Activated B cell treated with CpG ODN at 0.5 μM for 24 hours (primary cell): ENCODE measurements at regions not wholly inside any gene's neighbourhood (a gene's known extent, or its start where the extent isn't known, plus 50 kb on each side); places are given as distances from the start of the nearest gene placed in this dataset.
"Not testable (repeated sequence)": the region's sequence is repeated elsewhere in the genome, so short reads cannot be mapped to it uniquely, and the experiment has no call there.

Experiments
- ATAC-seq: fragments of 200-7000 bp; cut with Tn5 transposase; one replicate; pipeline ENCODE4 v1.10.0; 2021; ENCODE audit warnings: low read depth, mild to moderate bottlenecking, moderate library complexity
- CTCF ChIA-PET: fragments of 350-600 bp; sonication (Branson Sonifier 250); formaldehyde crosslinking; loops from one replicate; lab custom pipeline; 2021; ENCODE audit warnings: antibody characterized with exemption; lab: Charles Lee
- POLR2A ChIA-PET: fragments of 350-600 bp; sonication (Branson Sonifier 250); formaldehyde crosslinking; loops from one replicate; lab custom pipeline; 2021; ENCODE audit warnings: antibody characterized with exemption; lab: Charles Lee
- DNase-seq: peaks from one replicate; pipeline ENCODE4 v3.0.0; 2022
- H3K27ac Mint-ChIP-seq: one replicate; pipeline ENCODE4 v1.8.0; 2020; ENCODE audit warnings: mixed read lengths
- H3K27me3 Mint-ChIP-seq: one replicate; pipeline ENCODE4 v1.8.0; 2021; ENCODE audit warnings: mixed read lengths
- H3K36me3 Mint-ChIP-seq: one replicate; pipeline ENCODE4 v1.8.0; 2021; ENCODE audit warnings: low read depth, mixed read lengths
- H3K4me1 Mint-ChIP-seq: one replicate; pipeline ENCODE4 v1.8.0; 2021; ENCODE audit warnings: mixed read lengths
- H3K4me3 Mint-ChIP-seq: one replicate; pipeline ENCODE4 v1.8.0; 2020; ENCODE audit warnings: mild to moderate bottlenecking, mixed read lengths
- H3K9me3 Mint-ChIP-seq: one replicate; pipeline ENCODE4 v1.8.0; 2020; ENCODE audit warnings: mixed read lengths
- CTCF ChIP-seq: fragments of 200-600 bp; IDR thresholded peaks from one replicate; pipeline ENCODE4 v1.8.0; 2022; ENCODE audit warnings: antibody characterized with exemption, mild to moderate bottlenecking
- intact Hi-C: fragments of 100-400 bp; cut with micrococcal nuclease; formaldehyde crosslinking; loops from one replicate; pipeline ENCODE4 v1.15.1; 2024

GRCh38 chr2:21890716-21891115 is 766.9 kb downstream of the TDRD15 start:
- no peak for TF ChIP-seq CTCF
- Mint-ChIP-seq H3K36me3 (no peaks in the 10 kb centered on the region), H3K27me3 (no peaks in the 10 kb centered on the region), H3K27ac (no peak overlapping the region), H3K4me3 (no peak overlapping the region), H3K9me3 (no peaks in the 10 kb centered on the region), H3K4me1 (no peaks in the 10 kb centered on the region)
- no peak for ATAC-seq
- POLR2A ChIA-PET = no interaction called here
- no peak for DNase-seq
- CTCF ChIA-PET = no interaction called here
- intact Hi-C loops = no loop called here

GRCh38 chr2:21891191-21891590 is 767.4 kb downstream of the TDRD15 start:
- ChIA-PET POLR2A (no interaction called here), CTCF (no interaction called here)
- no peaks in the 10 kb centered on the region for H3K4me1 Mint-ChIP-seq
- H3K9me3 Mint-ChIP-seq = no peaks in the 10 kb centered on the region
- H3K27ac Mint-ChIP-seq = no peak overlapping the region
- no peak for TF ChIP-seq CTCF
- intact Hi-C loops = no loop called here
- no peaks in the 10 kb centered on the region for H3K36me3 Mint-ChIP-seq
- DNase-seq (no peak), ATAC-seq (no peak)
- H3K27me3 Mint-ChIP-seq = no peaks in the 10 kb centered on the region
- no peak overlapping the region for H3K4me3 Mint-ChIP-seq

- POLR2A ChIA-PET = no interaction called here
- no peak overlapping the region for H3K4me3 Mint-ChIP-seq
- CTCF ChIA-PET = no interaction called here
- intact Hi-C loops = no loop called here
- H3K27ac Mint-ChIP-seq = no peak overlapping the region
- no peak for ATAC-seq
- no peaks in the 10 kb centered on the region for H3K9me3 Mint-ChIP-seq
- TF ChIP-seq CTCF = no peak
- no peaks in the 10 kb centered on the region for H3K4me1 Mint-ChIP-seq
- H3K27me3 Mint-ChIP-seq = no peaks in the 10 kb centered on the region
- DNase-seq = no peak
- no peaks in the 10 kb centered on the region for H3K36me3 Mint-ChIP-seq
These were observed 768.4 kb downstream of the TDRD15 start for GRCh38 chr2:21892140-21892539.

- H3K27ac Mint-ChIP-seq = no peak overlapping the region
- H3K9me3 Mint-ChIP-seq = no peaks in the 10 kb centered on the region
- CTCF ChIA-PET = no interaction called here
- ATAC-seq = no peak
- H3K27me3 Mint-ChIP-seq = no peaks in the 10 kb centered on the region
- intact Hi-C loops = no loop called here
- no peaks in the 10 kb centered on the region for H3K4me1 Mint-ChIP-seq
- H3K4me3 Mint-ChIP-seq = no peak overlapping the region
- DNase-seq = no peak
- no peak for TF ChIP-seq CTCF
- H3K36me3 Mint-ChIP-seq = no peaks in the 10 kb centered on the region
- POLR2A ChIA-PET = no interaction called here
These were observed 771.4 kb downstream of the TDRD15 start for GRCh38 chr2:21895200-21895599.

GRCh38 chr2:21908712-21909380 is 785.1 kb downstream of the TDRD15 start:
- intact Hi-C loops, ATAC-seq, H3K27me3 Mint-ChIP-seq, H3K4me1 Mint-ChIP-seq, H3K36me3 Mint-ChIP-seq, CTCF ChIA-PET, H3K9me3 Mint-ChIP-seq, POLR2A ChIA-PET, H3K4me3 Mint-ChIP-seq, DNase-seq, H3K27ac Mint-ChIP-seq: not testable (repeated sequence)
